ENCODE measurements at regions not wholly inside any gene's neighbourhood (a gene's known extent, or its start where the extent isn't known, plus 50 kb on each side); places are given as distances from the start of the nearest gene placed in this dataset.
"Not testable (repeated sequence)": the region's sequence is repeated elsewhere in the genome, so short reads cannot be mapped to it uniquely, and the experiment has no call there.

DNA sequence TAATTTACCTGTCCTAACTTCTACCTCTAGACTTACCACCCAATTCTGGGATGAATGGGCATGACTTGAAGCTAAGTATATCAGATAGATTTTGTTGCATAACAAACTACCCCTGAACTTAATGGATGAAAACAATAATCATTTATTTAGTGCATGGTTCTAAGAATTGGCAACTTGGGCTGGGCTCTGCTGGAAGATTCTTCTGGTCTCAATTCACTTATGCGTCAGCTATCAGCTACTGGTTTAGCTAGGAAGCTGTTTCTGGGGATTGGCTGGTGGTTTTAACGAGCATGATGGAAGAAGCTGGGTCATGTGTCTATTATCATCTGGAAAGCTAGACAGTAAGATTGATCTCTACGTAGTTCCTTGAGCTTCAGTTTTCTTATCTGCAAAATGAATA, 77.3 kb upstream of the LMCD1 start:
- H3K36me3 Mint-ChIP-seq (ENCODE audit: low read depth), result no peaks in the 10 kb centered on the region
- H3K9me3 Mint-ChIP-seq, result peaks cover 8% of the 10 kb centered on the region
- TF ChIP-seq, protein P1, sequence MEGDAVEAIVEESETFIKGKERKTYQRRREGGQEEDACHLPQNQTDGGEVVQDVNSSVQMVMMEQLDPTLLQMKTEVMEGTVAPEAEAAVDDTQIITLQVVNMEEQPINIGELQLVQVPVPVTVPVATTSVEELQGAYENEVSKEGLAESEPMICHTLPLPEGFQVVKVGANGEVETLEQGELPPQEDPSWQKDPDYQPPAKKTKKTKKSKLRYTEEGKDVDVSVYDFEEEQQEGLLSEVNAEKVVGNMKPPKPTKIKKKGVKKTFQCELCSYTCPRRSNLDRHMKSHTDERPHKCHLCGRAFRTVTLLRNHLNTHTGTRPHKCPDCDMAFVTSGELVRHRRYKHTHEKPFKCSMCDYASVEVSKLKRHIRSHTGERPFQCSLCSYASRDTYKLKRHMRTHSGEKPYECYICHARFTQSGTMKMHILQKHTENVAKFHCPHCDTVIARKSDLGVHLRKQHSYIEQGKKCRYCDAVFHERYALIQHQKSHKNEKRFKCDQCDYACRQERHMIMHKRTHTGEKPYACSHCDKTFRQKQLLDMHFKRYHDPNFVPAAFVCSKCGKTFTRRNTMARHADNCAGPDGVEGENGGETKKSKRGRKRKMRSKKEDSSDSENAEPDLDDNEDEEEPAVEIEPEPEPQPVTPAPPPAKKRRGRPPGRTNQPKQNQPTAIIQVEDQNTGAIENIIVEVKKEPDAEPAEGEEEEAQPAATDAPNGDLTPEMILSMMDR (IDR thresholded peaks at IDR 0.05; ENCODE audit: unreplicated experiment in 3 of 3), result no peak
- peaks cover 13% of the 10 kb centered on the region for H3K4me1 Mint-ChIP-seq
- no peak overlapping the region for H3K4me3 Mint-ChIP-seq
- no peak overlapping the region for H3K27ac Mint-ChIP-seq
- no peaks in the 10 kb centered on the region for H3K27me3 Mint-ChIP-seq (ENCODE audit: low read depth)

GRCh38 chr3:8436661-8437287, 64.8 kb upstream of the LMCD1 start:
- TF ChIP-seq, protein P1 (IDR thresholded peaks at IDR 0.05; ENCODE audit: unreplicated experiment in 3 of 3), result no peak
- H3K4me3 Mint-ChIP-seq, result no peak overlapping the region
- H3K9me3 Mint-ChIP-seq, result peaks cover 12% of the 10 kb centered on the region
- no peaks in the 10 kb centered on the region for H3K27me3 Mint-ChIP-seq (ENCODE audit: low read depth)
- peaks cover 10% of the 10 kb centered on the region for H3K36me3 Mint-ChIP-seq (ENCODE audit: low read depth)
- H3K27ac Mint-ChIP-seq, result peak overlapping the region in 2 of 3 experiments; percentile 20 to 24
- H3K4me1 Mint-ChIP-seq, result peaks cover 2% of the 10 kb centered on the region

- peak overlapping the region in 2 of 3 experiments; percentile 9 to 58 for H3K27ac Mint-ChIP-seq
- no peak overlapping the region for H3K4me3 Mint-ChIP-seq
- H3K27me3 Mint-ChIP-seq (ENCODE audit: low read depth), result no peaks in the 10 kb centered on the region
- peaks cover 12% of the 10 kb centered on the region for H3K9me3 Mint-ChIP-seq
- TF ChIP-seq, protein P1 (IDR thresholded peaks at IDR 0.05; ENCODE audit: unreplicated experiment in 3 of 3), result no peak
- H3K4me1 Mint-ChIP-seq, result no peaks in the 10 kb centered on the region
- H3K36me3 Mint-ChIP-seq (ENCODE audit: low read depth), result peaks cover 10% of the 10 kb centered on the region
These were observed 63.0 kb upstream of the LMCD1 start for GRCh38 chr3:8438507-8439079.

DNA sequence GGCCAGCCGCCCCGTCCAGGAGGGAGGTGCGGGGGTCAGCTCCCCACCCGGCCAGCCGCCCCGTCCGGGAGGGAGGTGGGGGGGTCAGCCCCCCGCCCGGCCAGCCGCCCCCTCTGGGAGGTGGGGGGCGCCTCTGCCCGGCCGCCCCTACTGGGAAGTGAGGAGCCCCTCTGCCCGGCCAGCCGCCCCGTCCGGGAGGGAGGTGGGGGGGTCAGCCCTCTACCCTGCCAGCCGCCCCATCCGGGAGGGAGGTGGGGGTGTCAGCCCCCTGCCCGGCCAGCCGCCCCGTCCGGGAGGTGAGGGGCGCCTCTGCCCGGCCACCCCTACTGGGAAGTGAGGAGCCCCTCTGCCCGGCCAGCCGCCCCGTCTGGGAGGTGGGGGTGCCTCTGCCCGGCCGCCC, 61.5 kb upstream of the LMCD1 start:
- Mint-ChIP-seq H3K9me3 (peaks cover 12% of the 10 kb centered on the region), H3K36me3 (ENCODE audit: low read depth) (peaks cover 10% of the 10 kb centered on the region)
- H3K27me3 Mint-ChIP-seq (ENCODE audit: low read depth); H3K4me3 Mint-ChIP-seq; H3K27ac Mint-ChIP-seq; H3K4me1 Mint-ChIP-seq: not testable (repeated sequence)

DNA sequence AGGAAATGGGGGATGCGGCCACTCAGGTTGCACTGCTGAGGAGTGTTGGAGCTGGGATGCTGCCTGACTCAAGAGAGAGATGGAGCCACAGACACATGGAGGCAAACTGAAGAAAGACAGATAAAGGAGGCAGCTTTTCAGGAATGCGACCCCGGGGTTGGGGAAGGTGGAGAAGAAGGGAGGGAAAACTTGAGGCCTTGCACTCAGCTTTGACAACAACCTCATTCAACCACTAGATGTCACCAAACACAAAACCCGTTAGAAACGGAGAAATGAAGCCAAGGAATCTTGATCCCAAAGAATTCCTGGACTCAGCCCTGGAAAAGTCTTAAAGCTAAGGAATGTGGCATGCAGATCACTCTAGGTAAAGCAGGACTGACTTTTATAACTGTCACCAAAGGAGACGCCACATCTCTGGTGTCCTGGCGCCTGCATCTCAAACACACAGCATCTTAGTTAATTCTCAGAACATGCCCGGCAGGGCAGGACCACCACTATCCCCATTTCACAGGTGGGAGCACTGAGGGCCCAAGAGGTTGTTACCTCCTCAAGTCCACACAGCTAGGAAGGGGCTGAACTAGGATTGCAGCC, 59.6 kb upstream of the LMCD1 start:
- H3K27ac Mint-ChIP-seq, result no peak overlapping the region
- H3K4me1 Mint-ChIP-seq, result peaks cover 13% of the 10 kb centered on the region
- H3K9me3 Mint-ChIP-seq, result peaks cover 9% of the 10 kb centered on the region
- no peaks in the 10 kb centered on the region for H3K27me3 Mint-ChIP-seq (ENCODE audit: low read depth)
- H3K4me3 Mint-ChIP-seq, result peak overlapping the region in 1 of 3 experiments; percentile 5
- peaks cover 10% of the 10 kb centered on the region for H3K36me3 Mint-ChIP-seq (ENCODE audit: low read depth)
- TF ChIP-seq, protein P1 (IDR thresholded peaks at IDR 0.05; ENCODE audit: unreplicated experiment in 3 of 3), result peak; percentile 65 to 70 (median 69)

- TF ChIP-seq, protein P1 (IDR thresholded peaks at IDR 0.05; ENCODE audit: unreplicated experiment in 3 of 3), result no peak
- peaks cover 8% of the 10 kb centered on the region for H3K9me3 Mint-ChIP-seq
- no peaks in the 10 kb centered on the region for H3K27me3 Mint-ChIP-seq (ENCODE audit: low read depth)
- no peak overlapping the region for H3K27ac Mint-ChIP-seq
- peaks cover 8% of the 10 kb centered on the region for H3K36me3 Mint-ChIP-seq (ENCODE audit: low read depth)
- H3K4me1 Mint-ChIP-seq, result peaks cover 13% of the 10 kb centered on the region
- H3K4me3 Mint-ChIP-seq, result no peak overlapping the region
These were observed 58.5 kb upstream of the LMCD1 start for GRCh38 chr3:8442993-8443650.

All from nephron (organoid).